ENCODE measurements at regions not wholly inside any gene's neighbourhood (a gene's known extent, or its start where the extent isn't known, plus 50 kb on each side); places are given as distances from the start of the nearest gene placed in this dataset.

DNA sequence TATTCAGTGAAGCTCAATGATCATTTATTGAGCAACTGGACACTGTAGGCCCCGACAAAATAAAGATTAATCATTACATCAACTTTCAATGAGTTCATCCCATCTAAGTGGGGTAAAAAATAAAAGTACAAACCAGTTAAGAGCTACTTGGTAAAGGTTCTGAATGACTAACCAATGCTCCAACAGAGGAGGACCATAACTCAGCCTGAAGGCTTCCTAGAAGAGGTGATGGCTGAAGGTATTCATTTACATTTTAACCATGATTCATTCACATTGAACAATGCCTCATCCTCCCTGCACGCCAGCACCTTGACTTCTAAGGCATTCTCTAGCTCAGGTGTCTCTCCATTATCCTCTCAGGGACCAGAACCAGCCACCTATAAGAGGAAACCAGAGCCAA is 201.4 kb downstream of the ZNF462 start:
- no peak for DNase-seq (ENCODE audit: low read depth)

DNA sequence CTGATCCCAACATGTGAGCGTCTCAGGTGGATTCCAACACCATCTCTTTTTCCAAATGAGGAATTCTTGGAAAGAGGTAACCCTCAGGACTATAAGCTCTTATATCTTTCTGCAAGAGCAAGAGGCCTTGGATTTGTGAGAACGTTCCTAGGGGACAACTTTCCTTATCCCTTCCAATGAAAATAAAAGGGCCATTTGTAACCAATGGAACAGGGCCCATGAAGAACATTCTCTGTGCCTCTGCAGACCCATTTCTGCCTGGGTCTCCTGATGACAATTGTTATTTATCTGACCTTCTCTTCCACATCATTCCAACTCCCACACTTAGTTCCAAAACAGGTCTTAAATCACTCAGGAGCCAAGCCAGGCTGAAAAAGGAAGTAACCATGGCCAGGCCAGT is 202.6 kb downstream of the ZNF462 start:
- DNase-seq (ENCODE audit: low read depth), result no peak

DNA sequence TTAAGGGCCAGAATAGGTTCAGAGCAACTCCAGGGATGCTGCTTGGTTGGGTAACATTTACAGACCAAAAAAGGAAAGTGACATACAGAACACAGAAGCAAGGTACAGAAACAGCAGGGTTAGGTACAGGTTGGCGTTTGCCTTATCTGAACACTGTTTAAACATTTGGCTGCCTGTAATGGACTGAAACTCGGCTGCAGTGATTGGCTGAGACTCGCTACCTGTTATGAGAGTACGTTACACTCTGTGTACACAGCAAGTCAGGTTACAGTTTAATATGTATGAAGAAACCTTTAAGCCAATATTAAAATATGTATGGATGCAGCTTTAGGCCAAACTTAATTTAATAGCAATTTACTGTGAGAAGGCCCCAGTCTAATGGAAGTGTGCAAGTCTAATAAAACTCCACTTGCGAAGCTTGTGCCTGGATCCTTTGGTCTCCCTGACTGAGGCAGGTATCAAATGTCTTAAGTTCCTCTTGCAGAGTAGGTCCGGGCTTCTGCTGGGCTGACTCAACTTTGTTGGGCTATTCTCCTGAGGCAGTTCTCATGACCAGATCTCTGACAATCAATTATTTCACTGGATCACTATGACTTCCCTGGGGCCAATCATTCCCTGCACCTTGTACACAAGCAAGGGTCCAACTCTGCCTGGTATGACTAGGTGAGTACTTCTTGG is 204.9 kb downstream of the ZNF462 start:
- DNase-seq (ENCODE audit: low read depth), result no peak

DNA sequence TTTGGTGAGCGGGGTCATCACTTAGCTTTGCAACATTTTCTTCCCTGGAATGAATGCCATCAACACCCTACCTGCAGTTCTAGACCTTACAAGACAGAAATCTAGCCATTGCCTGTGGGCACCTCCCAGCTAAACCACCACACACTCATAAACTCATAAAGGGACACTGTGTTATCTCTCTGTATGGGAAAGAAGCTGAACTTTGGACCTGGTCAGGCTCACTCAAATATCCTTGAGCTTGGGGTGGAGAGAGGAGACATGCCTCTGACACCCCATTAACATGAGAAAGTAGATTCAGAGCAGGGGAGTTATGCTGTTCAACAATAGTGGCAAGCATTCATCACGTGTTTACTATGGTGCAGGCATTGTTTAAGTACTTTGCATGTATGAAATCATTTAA is 205.6 kb downstream of the ZNF462 start:
- no peak for DNase-seq (ENCODE audit: low read depth)

DNA sequence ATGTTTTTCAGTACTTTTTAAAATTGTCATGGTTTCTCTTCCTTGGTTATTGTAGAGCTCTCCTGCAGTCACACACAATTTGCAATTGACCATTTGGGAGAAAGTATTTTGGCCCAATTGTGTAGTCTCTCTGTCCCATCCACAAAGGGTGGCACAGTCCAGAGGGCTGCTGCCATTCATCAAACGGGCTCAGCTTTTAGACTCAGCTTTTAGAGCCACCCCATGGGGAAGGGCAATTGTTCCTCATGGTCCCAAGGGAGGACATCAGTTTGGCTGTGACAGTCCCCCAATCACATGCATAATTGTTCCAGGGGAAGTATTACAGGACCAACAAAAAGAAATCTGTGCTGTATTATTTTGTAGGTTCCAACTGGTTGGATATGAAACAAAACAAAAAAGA is 207.6 kb downstream of the ZNF462 start:
- DNase-seq (ENCODE audit: low read depth), result no peak

DNA sequence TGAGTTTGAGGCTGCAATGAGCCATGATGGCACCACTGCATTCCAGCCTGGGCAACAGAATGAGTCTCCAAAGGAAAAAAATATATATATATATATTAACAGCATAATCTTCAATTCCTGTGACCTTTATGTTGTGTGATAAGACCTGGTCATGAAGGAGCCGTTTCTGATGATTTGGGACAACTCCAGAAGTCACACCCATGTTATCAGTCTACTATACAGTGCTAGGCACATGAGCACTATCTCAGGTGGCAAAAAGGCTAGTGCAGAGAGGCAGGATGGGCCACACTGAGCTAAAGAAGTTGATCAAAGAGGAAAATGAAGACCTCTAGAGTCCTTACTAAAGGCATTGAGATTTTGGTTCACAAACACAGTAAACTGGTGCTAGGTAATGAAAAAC is 205.0 kb upstream of the RAD23B start:
- no peak for DNase-seq (ENCODE audit: low read depth)

DNA sequence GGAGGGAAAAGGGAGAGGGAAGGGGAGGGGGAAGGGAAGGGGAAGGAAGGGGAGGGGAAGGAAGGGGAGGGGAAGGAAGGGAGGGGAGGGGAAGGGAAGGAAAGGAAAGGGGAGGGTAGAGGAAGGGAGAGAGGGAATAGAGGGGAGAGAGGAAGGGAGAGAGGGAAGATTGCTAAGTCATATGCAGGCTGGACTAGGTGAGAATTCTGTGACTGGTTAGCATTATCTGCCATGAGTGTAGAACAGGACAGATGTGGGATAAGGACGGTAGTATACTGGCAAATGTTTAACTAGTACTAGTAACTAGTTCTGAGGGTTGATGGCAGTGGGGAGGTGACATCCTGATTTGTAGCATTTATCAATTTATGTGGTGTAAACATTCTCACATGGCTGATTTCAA is 203.5 kb upstream of the RAD23B start:
- no peak for DNase-seq (ENCODE audit: low read depth)

DNA sequence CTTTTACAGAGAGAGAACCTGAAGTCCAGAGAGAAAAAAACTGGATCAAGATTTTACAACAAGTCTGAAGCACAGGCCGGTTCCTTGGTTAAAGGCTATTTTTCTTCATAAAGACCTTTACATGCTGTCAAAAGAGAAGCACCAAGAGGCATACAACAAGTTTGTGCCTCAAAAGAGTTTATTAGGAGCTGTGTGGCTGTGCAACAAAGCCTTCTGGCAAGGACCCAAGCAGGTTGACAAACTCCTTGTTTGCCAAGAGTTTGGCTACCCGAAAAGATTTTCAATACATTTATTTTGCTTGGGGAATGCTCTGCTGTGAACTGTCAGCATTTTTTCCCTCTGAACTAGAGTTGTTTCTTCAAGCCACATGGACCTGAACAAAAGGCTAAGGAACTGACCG is 202.9 kb upstream of the RAD23B start:
- no peak for DNase-seq (ENCODE audit: low read depth)

DNA sequence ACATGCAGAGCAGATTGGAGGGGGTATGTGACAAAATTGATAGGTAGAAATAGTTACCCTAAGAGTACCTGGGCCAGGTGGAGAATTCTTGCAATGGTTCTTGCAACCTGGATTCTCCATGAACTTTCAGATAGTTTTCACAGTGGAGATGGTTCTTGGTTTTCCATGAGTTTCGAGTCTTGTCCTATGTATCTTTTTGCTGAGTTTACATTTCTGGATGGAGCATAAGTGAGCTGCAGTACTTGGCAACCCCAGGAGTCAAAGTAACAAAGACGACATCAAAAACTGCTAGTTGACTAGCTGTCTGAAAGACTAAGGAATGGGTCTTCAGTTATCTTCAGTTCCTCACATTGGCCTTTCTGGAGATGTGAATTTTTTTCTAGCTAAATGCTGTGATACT is 196.6 kb upstream of the RAD23B start:
- no peak for DNase-seq (ENCODE audit: low read depth)

DNA sequence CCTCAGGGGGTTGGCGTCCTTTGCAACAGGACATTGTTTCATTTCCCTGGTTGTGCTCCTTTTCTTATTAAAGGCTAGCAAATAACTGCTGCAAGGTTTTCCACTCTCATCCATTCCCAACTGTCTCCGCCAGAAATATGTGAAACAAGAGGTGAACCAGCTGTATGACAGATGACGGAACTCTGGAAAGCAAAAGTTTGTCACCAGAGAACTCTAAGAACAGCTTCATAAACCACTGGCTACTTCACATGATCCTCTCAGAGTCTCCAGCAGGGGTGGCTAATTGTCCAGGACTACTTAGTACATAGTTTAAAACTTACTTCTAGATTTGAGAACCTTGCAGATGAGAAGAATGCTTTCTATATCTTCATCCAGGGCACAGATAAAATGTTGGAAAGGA is 195.9 kb upstream of the RAD23B start:
- DNase-seq (ENCODE audit: low read depth), result no peak

DNA sequence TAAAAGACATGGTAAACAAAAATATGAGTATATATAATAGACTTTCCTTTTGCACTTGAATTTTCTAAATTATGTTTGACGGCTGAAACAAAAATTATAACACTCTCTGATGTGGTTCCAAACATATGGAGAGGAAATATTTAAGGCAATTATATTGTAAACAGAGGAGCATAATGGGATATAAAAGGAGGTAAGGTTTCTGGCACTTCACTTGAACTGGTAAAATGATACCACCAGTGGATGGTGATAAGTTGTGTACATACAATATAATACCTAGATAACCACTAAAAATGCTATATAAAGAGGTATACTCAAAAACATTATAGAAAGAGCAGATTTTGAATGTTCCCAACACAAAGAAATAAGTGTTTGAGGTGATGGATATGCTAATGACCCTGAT is 192.9 kb upstream of the RAD23B start:
- no peak for DNase-seq (ENCODE audit: low read depth)

DNA sequence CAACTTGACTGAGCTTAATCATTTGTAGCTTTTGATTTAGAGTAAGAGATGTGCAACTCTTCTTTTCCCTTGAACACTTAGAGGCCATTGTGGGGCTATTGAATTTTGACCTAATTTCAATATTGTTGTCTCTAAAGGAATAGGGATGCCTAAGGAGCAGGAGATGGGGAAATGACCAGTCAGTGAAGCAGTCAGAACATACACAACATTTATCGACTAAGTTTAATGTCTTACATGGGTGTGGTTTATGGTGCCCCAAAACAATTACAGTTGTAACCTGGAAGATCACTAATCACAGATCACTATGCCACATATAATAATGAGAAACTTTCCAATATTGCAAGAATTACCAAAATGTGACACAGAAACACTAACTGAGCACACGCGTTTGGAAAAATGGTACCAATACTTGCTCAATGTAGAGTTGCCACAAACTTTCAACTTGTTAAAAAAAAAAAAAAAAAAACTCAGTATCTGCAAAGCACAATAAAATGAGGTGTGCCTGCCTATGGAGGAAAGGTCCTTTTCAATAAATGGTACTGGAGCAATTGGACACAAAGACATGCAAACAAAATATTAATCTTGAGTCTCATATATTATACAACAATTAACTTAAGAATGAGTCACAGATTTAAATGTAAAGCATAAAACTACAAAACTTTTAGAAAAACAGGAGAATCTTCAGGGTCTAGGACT is 189.6 kb upstream of the RAD23B start:
- DNase-seq (ENCODE audit: low read depth), result no peak

DNA sequence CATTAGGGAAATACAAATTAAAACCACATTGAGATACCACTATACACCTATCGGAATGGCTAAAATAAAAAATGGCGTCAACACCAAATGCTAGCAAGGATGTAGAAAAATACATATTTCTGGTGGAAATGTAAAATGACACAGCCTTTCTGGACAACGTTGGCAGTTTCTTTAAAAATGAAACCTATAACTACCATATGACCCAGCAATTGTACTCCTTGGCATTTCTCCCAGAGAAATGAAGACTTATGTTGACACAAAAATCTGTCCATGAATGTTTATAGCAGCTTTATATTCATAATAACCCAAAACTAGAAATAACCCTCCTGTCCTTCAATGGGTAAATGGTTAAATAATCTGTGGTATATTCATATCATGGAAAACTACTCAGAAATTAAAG is 188.7 kb upstream of the RAD23B start:
- DNase-seq (ENCODE audit: low read depth), result no peak

DNA sequence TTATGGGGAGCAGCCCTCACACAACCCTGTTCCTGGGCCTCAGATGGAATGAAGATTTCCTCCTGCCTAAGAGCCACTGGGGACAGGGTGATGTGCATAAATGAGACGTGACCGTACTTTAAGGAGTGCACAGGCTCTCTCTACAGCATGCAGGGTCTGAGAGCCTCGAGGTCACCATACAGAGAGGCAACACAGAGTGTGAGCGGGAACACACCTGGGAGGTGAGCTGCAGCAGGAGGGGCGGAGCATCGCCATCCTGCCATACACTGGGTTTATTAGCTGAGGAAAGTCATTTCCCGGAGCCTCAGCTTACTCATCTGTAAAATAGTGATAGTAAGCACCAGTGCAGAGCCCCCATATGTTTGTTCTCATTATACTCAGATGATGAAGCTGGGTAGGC is 182.5 kb upstream of the RAD23B start:
- DNase-seq (ENCODE audit: low read depth), result no peak

DNA sequence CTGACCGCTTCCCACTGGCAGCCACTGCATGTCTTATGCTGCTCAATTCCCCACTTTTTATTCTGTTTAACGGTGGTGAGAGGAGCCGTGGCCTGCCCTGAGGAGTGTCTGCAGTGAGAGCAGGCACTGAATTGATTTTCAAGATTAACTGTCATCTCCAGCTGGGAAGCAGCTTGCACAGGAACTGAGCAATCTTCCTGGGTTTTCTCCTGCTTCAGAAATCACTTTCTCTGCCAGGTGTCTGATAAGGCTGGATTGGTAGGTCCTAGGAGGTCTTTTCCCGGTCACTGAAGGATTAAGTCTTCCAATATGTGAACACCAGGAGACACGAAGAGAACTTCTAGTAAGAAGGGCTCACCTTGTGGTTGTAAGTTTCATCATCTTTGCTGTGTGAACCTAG is 181.1 kb upstream of the RAD23B start:
- DNase-seq (ENCODE audit: low read depth), result no peak

DNA sequence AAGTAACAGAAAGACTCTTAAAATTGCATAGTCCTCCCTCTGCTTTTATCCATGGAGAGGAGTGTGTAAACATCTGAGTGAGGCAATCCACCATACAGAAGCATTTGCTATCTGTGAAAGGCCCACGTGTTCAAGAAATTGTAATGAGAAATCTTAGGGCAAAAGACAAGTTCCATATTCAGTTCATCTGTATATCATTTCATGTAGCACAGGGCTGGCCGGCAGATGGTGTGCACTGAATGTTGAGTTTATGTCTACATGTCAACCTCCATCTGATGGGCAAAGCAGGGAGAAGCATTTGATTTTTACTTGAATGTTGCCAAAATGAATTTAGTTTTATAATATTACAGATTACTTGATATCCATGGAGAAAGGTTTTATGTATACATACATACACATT is 179.5 kb upstream of the RAD23B start:
- DNase-seq (ENCODE audit: low read depth), result no peak

DNA sequence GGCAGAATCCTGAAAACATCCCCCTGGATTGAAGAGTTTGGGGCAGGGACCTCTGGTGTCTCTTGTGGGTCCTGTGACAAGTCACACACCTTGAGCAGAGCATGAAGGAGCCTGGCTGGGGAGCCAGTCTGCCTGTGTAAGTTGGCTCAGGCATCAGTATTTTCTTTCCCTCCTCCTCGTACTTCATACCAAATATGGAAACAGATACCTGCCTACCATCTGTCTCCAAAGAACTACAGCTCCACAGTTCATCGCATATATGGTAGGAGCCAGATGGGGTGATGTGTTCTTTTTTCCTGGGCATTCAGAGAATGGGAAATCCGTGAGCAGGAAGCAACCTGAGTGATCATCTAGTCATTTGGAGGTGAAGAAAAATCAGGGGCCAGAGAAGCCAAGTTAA is 177.3 kb upstream of the RAD23B start:
- DNase-seq (ENCODE audit: low read depth), result no peak

DNA sequence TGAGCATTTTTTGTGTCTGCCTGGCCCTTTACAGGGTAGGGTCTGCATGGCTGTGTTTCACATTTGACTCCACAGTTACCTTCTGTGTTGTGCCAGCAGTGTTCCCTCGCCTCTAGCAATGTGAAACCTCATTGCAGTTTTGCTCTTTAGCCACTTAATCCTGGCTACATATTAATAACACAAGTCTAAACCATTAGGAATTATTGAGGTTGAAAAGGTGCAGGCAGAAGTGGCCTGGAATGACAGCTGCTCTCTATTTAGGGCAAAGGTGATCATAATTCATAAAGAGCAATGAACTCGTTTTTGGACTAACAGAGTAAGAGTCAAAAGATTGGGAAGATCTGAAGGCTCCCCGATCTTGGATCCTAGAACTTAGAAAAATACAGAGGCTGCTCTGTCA is 176.7 kb upstream of the RAD23B start:
- no peak for DNase-seq (ENCODE audit: low read depth)

DNA sequence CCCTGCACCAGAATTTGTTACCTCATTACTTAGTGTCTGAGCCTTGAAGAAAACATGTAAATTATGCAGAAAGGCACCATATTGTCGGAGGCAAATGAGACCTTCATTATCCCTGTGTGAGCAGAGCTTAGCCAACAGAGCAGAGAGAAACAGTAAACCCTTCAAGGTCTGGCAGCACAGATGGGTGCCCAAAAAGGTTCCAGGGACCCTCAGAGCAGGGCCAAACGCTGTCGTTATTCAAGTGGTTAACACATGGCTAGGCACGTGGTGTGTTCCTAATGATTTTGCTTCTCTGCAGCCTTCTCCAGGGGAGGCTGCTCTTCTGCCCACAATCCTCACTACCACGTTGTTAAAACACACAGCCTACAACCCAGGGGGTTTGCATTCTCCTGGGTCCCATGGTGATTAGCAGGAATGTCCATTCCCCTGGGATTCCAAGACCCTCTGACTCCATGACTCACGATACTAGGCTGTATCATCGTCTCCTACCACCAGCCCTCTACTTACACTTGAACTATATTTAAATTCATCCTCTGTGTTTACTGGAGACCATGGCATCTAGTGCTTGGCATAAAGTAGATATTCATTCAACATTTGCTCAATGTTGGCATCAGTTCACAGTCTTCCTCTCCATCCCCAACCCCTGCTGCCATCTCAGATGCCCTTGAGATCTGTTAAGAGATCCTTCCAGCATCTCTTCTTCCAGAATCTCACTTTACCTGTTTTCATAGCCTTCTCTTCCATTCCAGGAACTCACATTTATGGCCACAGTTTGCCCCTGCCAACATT is 174.5 kb upstream of the RAD23B start:
- DNase-seq (ENCODE audit: low read depth), result no peak

DNA sequence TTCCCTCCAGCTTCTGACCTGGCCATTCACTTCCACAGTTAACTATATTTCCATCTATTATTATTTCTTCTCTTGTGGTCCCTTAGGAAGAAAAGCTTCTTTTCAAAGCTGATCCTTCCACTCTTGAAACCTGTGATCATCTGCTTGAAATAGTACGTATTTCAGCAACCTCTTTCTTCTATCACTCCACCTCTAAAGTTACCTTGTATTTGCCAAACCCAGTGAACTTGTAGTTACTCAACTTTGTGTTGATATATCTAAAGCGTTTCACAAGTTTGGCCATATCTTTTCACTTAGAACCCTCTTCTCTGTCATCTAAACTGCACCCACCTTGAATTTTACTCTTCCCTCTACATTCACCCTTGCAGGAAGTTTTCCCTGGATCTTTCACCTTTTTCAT is 173.8 kb upstream of the RAD23B start:
- DNase-seq (ENCODE audit: low read depth), result no peak

DNA sequence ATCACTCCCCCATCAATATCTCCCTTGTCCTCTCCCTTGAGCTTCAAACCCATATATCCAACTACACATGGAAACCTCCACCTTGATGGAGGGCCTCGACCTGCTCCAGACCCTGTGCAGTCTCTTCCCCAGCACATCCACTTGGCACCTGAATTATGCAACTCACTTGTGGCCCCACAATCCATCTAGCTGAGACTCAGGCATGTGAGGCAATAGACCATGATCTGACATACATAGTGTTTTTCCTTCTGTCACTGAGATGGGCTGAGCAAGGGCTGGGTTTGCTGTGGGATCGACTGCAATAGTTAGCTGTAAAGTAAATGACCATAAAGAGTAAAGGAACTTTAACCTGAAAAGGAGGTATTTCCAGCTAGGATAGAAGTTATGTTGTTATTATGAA is 172.9 kb upstream of the RAD23B start:
- no peak for DNase-seq (ENCODE audit: low read depth)

DNA sequence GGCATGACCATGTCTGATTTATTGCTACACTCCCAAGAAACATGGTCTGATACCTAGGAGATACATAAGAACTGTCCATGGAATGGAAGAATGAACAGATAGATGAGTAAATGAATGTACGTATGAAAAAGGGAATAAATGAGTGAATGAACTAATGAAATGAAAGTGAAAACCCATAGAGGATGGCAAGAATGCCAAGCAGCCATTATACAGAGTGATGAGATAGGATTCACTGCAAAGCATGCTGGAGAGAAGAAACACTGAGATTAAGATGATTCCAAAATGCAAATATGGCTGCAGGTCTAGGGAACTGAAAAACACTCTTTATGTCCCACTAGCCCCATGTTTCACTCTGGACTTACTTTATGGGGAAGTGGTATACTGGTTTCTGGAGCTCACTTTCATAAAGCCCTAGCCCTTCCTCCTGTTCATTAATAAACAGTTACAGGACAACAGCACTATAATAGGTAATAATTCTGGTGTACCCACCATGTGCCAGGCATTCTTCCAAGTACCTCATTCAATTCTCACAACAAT is 170.3 kb upstream of the RAD23B start:
- no peak for DNase-seq (ENCODE audit: low read depth)
